ENCODE measurements at regions not wholly inside any gene's neighbourhood (a gene's known extent, or its start where the extent isn't known, plus 50 kb on each side); places are given as distances from the start of the nearest gene placed in this dataset.

GRCh38 chr9:13444245-13445102, 165.0 kb upstream of the MPDZ start:
- Histone ChIP-seq H3K27ac (ENCODE audit: low read depth, low read length, poor library complexity, severe bottlenecking) (no peak overlapping the region), H2AFZ (ENCODE audit: low read length) (no peak overlapping the region), H3K9ac (ENCODE audit: low read length) (no peak overlapping the region), H3K4me3 (ENCODE audit: low read depth, low read length, poor library complexity, severe bottlenecking) (no peak overlapping the region), H3K79me2 (ENCODE audit: insufficient read depth, low read length) (no peaks in the 10 kb centered on the region), H3K4me2 (ENCODE audit: low read length) (no peak overlapping the region), H3K36me3 (ENCODE audit: insufficient read depth, low read length) (no peaks in the 10 kb centered on the region), H4K20me1 (ENCODE audit: insufficient read depth, low read length) (no peaks in the 10 kb centered on the region), H3K27me3 (ENCODE audit: insufficient read depth, low read length) (no peaks in the 10 kb centered on the region), H3F3A (ENCODE audit: insufficient read depth, low read length) (no peaks in the 10 kb centered on the region), H3K4me1 (ENCODE audit: insufficient read depth, low read length, severe bottlenecking) (no peaks in the 10 kb centered on the region), H3K9me3 (ENCODE audit: low read length) (no peaks in the 10 kb centered on the region), H3K9me2 (ENCODE audit: low read depth, low read length) (no peaks in the 10 kb centered on the region)
- TF ChIP-seq EZH2 (IDR thresholded peaks at IDR 0.05; ENCODE audit: borderline replicate concordance, low read length) = no peak
- no peak for TF ChIP-seq CTCF (IDR thresholded peaks at IDR 0.05; ENCODE audit: low read length)

DNA sequence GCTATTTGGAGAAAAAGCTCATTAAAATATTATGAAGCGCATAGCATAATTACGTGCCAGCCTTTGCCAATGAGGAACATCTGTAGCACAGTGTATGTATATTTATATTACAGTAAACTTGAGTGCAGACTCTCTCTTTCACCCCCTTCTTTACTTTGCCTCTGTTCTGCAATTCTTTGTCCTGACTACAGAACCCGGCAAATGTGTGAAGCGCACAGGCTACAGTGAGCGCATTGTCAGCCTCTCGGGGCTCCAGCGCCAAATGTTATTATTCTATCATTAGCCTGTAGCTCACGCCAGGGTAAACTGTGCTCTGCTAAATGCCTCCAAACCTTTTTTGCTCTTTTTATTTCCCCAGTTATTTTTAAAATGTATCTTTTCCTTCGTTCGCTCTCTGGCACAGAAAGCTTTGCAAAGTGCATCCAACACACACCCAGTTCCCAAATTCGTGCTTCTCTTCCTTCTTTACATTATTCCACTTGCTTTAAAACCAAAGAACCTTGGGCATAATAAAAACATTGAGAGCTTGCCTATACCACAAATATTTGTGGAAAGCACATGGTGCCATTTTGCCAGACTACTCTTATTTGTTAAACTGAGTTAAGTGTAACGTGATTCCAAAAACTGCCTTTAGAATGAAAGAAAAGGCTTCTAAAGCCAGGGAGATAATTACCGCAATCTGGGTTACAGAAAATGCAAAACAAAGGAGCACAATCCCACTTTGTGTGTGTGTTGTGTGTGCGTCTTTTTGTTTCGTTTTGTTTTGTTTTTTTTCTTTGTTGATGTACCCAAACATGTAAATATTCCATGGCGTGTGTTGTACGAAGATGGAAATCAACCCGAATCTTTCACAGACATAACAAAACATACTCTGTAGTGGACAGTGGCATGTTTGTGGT, 164.1 kb upstream of the MPDZ start:
- H2AFZ ChIP-seq (ENCODE audit: low read length) = no peak overlapping the region

More for the DNA sequence above, 164.1 kb upstream of the MPDZ start:
- TF ChIP-seq EZH2 (IDR thresholded peaks at IDR 0.05; ENCODE audit: borderline replicate concordance, low read length) = no peak
- TF ChIP-seq CTCF (IDR thresholded peaks at IDR 0.05; ENCODE audit: low read length) = no peak
- H3K4me1 ChIP-seq (ENCODE audit: insufficient read depth, low read length, severe bottlenecking) = no peaks in the 10 kb centered on the region
- H3K79me2 ChIP-seq (ENCODE audit: insufficient read depth, low read length) = no peaks in the 10 kb centered on the region
- no peak overlapping the region for H3K4me3 ChIP-seq (ENCODE audit: low read depth, low read length, poor library complexity, severe bottlenecking)
- no peaks in the 10 kb centered on the region for H3K9me2 ChIP-seq (ENCODE audit: low read depth, low read length)
- H3K27ac ChIP-seq (ENCODE audit: low read depth, low read length, poor library complexity, severe bottlenecking) = no peak overlapping the region
- H3K9me3 ChIP-seq (ENCODE audit: low read length) = no peaks in the 10 kb centered on the region
- no peaks in the 10 kb centered on the region for H3F3A ChIP-seq (ENCODE audit: insufficient read depth, low read length)
- no peaks in the 10 kb centered on the region for H3K36me3 ChIP-seq (ENCODE audit: insufficient read depth, low read length)
- no peaks in the 10 kb centered on the region for H4K20me1 ChIP-seq (ENCODE audit: insufficient read depth, low read length)
- H3K27me3 ChIP-seq (ENCODE audit: insufficient read depth, low read length) = no peaks in the 10 kb centered on the region
- no peak overlapping the region for H3K9ac ChIP-seq (ENCODE audit: low read length)
- H3K4me2 ChIP-seq (ENCODE audit: low read length) = no peak overlapping the region
